ENCODE measurements at regions not wholly inside any gene's neighbourhood (a gene's known extent, or its start where the extent isn't known, plus 50 kb on each side); places are given as distances from the start of the nearest gene placed in this dataset.

GRCh38 chr11:122214080-122214479 lies 98.1 kb upstream of the BLID start:
- no peaks in the 10 kb centered on the region for H3K9me3 ChIP-seq (ENCODE audit: insufficient read depth, low read depth, low read length)
- DNase-seq (ENCODE audit: low read depth) (no peak), FAIRE-seq (no peak)
- no peak overlapping the region for H3K4me3 ChIP-seq (ENCODE audit: insufficient read depth, low read depth, low read length)
- H3K4me1 ChIP-seq (ENCODE audit: insufficient read depth, low read length) = peaks cover 31% of the 10 kb centered on the region
- H3K9me3 Mint-ChIP-seq (ENCODE audit: unreplicated experiment) = no peaks in the 10 kb centered on the region
- peak overlapping the region; percentile 15 for H3K9ac ChIP-seq (ENCODE audit: low read length)
- H4K20me1 ChIP-seq (ENCODE audit: insufficient read depth, low read length) = no peaks in the 10 kb centered on the region
- H3K4me2 ChIP-seq (ENCODE audit: low read length) = peak overlapping the region; percentile 6
- H3K27me3 Mint-ChIP-seq (ENCODE audit: low read depth, unreplicated experiment) = peaks cover 4% of the 10 kb centered on the region
- no peaks in the 10 kb centered on the region for H3K79me2 ChIP-seq (ENCODE audit: insufficient read depth, low read length)
- H3K27ac ChIP-seq (ENCODE audit: low read depth, low read length) = peak overlapping the region; percentile 81
- TF ChIP-seq CTCF (IDR thresholded peaks at IDR 0.05; ENCODE audit: insufficient read depth, low read depth, low read length) = no peak
- TF ChIP-seq EZH2 (IDR thresholded peaks at IDR 0.05; ENCODE audit: insufficient read depth, low read length) = no peak
- no peaks in the 10 kb centered on the region for H3K27me3 ChIP-seq (ENCODE audit: insufficient read depth, low read length)
- H3K4me1 Mint-ChIP-seq (ENCODE audit: low read depth, unreplicated experiment) = peaks cover 11% of the 10 kb centered on the region
- H3K4me3 Mint-ChIP-seq (ENCODE audit: unreplicated experiment) = no peak overlapping the region
- no peak overlapping the region for H3K27ac Mint-ChIP-seq (ENCODE audit: unreplicated experiment)
- no peaks in the 10 kb centered on the region for H3K36me3 Mint-ChIP-seq (ENCODE audit: low read depth, unreplicated experiment)
- no peak overlapping the region for H2AFZ ChIP-seq (ENCODE audit: low read depth, low read length)
- no peaks in the 10 kb centered on the region for H3K36me3 ChIP-seq (ENCODE audit: insufficient read depth, low read length)

GRCh38 chr11:122213171-122213570 lies 97.2 kb upstream of the BLID start:
- no peak overlapping the region for H3K27ac ChIP-seq (ENCODE audit: low read depth, low read length)
- H3K4me1 ChIP-seq (ENCODE audit: insufficient read depth, low read length) = peaks cover 40% of the 10 kb centered on the region
- Mint-ChIP-seq H3K27me3 (ENCODE audit: low read depth, unreplicated experiment) (peaks cover 4% of the 10 kb centered on the region), H3K36me3 (ENCODE audit: low read depth, unreplicated experiment) (no peaks in the 10 kb centered on the region), H3K4me3 (ENCODE audit: unreplicated experiment) (no peak overlapping the region), H3K27ac (ENCODE audit: unreplicated experiment) (no peak overlapping the region), H3K9me3 (ENCODE audit: unreplicated experiment) (no peaks in the 10 kb centered on the region), H3K4me1 (ENCODE audit: low read depth, unreplicated experiment) (peaks cover 11% of the 10 kb centered on the region)
- no peaks in the 10 kb centered on the region for H4K20me1 ChIP-seq (ENCODE audit: insufficient read depth, low read length)
- no peaks in the 10 kb centered on the region for H3K79me2 ChIP-seq (ENCODE audit: insufficient read depth, low read length)
- no peaks in the 10 kb centered on the region for H3K9me3 ChIP-seq (ENCODE audit: insufficient read depth, low read depth, low read length)
- no peaks in the 10 kb centered on the region for H3K36me3 ChIP-seq (ENCODE audit: insufficient read depth, low read length)
- TF ChIP-seq CTCF (IDR thresholded peaks at IDR 0.05; ENCODE audit: insufficient read depth, low read depth, low read length) (no peak), EZH2 (IDR thresholded peaks at IDR 0.05; ENCODE audit: insufficient read depth, low read length) (no peak)
- H3K9ac ChIP-seq (ENCODE audit: low read length) = no peak overlapping the region
- H2AFZ ChIP-seq (ENCODE audit: low read depth, low read length) = no peak overlapping the region
- FAIRE-seq (no peak), DNase-seq (ENCODE audit: low read depth) (no peak)
- H3K4me2 ChIP-seq (ENCODE audit: low read length) = no peak overlapping the region
- no peak overlapping the region for H3K4me3 ChIP-seq (ENCODE audit: insufficient read depth, low read depth, low read length)
- no peaks in the 10 kb centered on the region for H3K27me3 ChIP-seq (ENCODE audit: insufficient read depth, low read length)

GRCh38 chr11:122210367-122210997 lies 94.5 kb upstream of the BLID start:
- H3K9me3 Mint-ChIP-seq (ENCODE audit: unreplicated experiment) = no peaks in the 10 kb centered on the region
- H3K4me3 Mint-ChIP-seq (ENCODE audit: unreplicated experiment) = no peak overlapping the region
- Histone ChIP-seq H3K4me1 (ENCODE audit: insufficient read depth, low read length) (peaks cover 62% of the 10 kb centered on the region), H3K79me2 (ENCODE audit: insufficient read depth, low read length) (peaks cover 15% of the 10 kb centered on the region), H3K4me2 (ENCODE audit: low read length) (peak overlapping the region; percentile 30), H3K27ac (ENCODE audit: low read depth, low read length) (peak overlapping the region; percentile 89), H3K4me3 (ENCODE audit: insufficient read depth, low read depth, low read length) (no peak overlapping the region), H4K20me1 (ENCODE audit: insufficient read depth, low read length) (no peaks in the 10 kb centered on the region), H3K9ac (ENCODE audit: low read length) (peak overlapping the region; percentile 53), H3K9me3 (ENCODE audit: insufficient read depth, low read depth, low read length) (no peaks in the 10 kb centered on the region), H3K36me3 (ENCODE audit: insufficient read depth, low read length) (no peaks in the 10 kb centered on the region), H2AFZ (ENCODE audit: low read depth, low read length) (no peak overlapping the region), H3K27me3 (ENCODE audit: insufficient read depth, low read length) (no peaks in the 10 kb centered on the region)
- H3K4me1 Mint-ChIP-seq (ENCODE audit: low read depth, unreplicated experiment) = peaks cover 9% of the 10 kb centered on the region
- no peak for TF ChIP-seq CTCF (IDR thresholded peaks at IDR 0.05; ENCODE audit: insufficient read depth, low read depth, low read length)
- DNase-seq (ENCODE audit: low read depth) (no peak), FAIRE-seq (peak; percentile 52)
- no peaks in the 10 kb centered on the region for H3K27me3 Mint-ChIP-seq (ENCODE audit: low read depth, unreplicated experiment)
- no peak overlapping the region for H3K27ac Mint-ChIP-seq (ENCODE audit: unreplicated experiment)
- no peaks in the 10 kb centered on the region for H3K36me3 Mint-ChIP-seq (ENCODE audit: low read depth, unreplicated experiment)

All from astrocyte (in vitro differentiated cells and primary cell).